ENCODE measurements at regions not wholly inside any gene's neighbourhood (a gene's known extent, or its start where the extent isn't known, plus 50 kb on each side); places are given as distances from the start of the nearest gene placed in this dataset.

DNA sequence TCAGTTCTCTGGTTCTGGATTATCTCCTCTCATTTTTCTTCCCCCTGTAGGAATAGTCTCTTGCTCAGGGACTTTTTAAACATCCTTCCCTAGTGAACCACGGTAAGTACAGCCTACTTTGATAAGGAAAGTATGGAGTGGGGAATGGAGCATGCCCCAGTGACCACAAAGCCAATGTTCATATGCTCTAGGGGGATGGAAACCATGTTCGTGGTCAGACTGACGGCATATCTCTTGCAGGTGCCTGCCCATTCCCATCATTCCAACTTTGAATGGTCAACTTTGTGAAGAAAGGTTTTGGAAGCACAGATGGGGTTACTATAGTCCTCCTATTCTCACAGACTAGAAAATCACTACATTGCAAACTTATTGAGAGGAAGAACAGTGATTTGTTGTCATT, 332.5 kb upstream of the NCAM1 start:
- TF ChIP-seq POLR2A (IDR thresholded peaks at IDR 0.05; ENCODE audit: low read depth, low read length) (no peak), POLR2AphosphoS5 (IDR thresholded peaks at IDR 0.05; ENCODE audit: low read depth, low read length) (no peak)

Measured in GM12891 (cell line).